ENCODE measurements at regions not wholly inside any gene's neighbourhood (a gene's known extent, or its start where the extent isn't known, plus 50 kb on each side); places are given as distances from the start of the nearest gene placed in this dataset.

DNA sequence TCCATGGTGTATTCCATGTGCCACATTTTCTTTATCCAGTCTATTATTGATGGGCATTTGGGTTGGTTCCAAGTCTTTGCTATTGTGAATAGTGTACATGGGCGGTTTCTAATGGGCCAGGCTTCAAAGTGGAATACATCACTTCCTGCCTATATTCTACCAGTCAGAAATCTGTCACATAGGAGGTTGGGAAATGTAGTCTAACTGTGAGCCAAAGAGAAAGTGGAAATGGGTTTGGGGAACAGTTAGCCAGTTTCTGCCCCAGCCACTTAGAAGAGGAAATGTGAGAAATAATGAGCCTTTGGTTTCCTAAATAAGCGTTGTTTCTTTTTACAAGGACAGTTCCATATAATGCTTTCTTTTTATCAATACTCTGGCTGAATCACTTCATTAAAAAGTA, 85.1 kb upstream of the AP1S2 start:
- no peak for TF ChIP-seq EZH2 (IDR thresholded peaks at IDR 0.05)
- no peak for TF ChIP-seq POLR2AphosphoS5 (IDR thresholded peaks at IDR 0.05; ENCODE audit: borderline replicate concordance, low read depth, low read length)

All from SK-N-MC (cell line).